ENCODE measurements at regions not wholly inside any gene's neighbourhood (a gene's known extent, or its start where the extent isn't known, plus 50 kb on each side); places are given as distances from the start of the nearest gene placed in this dataset.

GRCh38 chr14:95391331-95391730, 71.6 kb upstream of the CLMN start:
- TF ChIP-seq REST (IDR thresholded peaks at IDR 0.05) = no peak
- no peak for TF ChIP-seq ZBTB33 (IDR thresholded peaks at IDR 0.05)
- no peak for TF ChIP-seq CTCF (IDR thresholded peaks at IDR 0.05; ENCODE audit: low read depth, low read length, missing input control)
- no peak for TF ChIP-seq RAD21 (IDR thresholded peaks at IDR 0.05)
- TF ChIP-seq JUND (IDR thresholded peaks at IDR 0.05) = no peak
- TF ChIP-seq RXRA (IDR thresholded peaks at IDR 0.05) = no peak
- TF ChIP-seq TAF1 (conservative IDR thresholded peaks at IDR 0.05) = no peak
- TF ChIP-seq HNF4G (IDR thresholded peaks at IDR 0.05) = no peak

Measured in liver (tissue), 3 donors.